ENCODE measurements at regions not wholly inside any gene's neighbourhood (a gene's known extent, or its start where the extent isn't known, plus 50 kb on each side); places are given as distances from the start of the nearest gene placed in this dataset.

- peaks cover 0 to 3% (median 0%) of the 10 kb centered on the region in 4 donors for H3K9me3 ChIP-seq
- 73 to 79% methylated on average over 2 of the region's 2 CpGs for WGBS, 2 donors
Measured at GRCh38 chr12:82009524-82009923, 250.4 kb upstream of the PPFIA2 start.

GRCh38 chr12:82008251-82008650 lies 249.1 kb upstream of the PPFIA2 start:
- Histone ChIP-seq H3K27ac (no peak overlapping the region), H3K4me3 (no peak overlapping the region), H3K27me3 (no peaks in the 10 kb centered on the region), H3K9me3 (peaks cover 0 to 3% (median 0%) of the 10 kb centered on the region in 4 donors), H3K4me1 (no peaks in the 10 kb centered on the region), H3K36me3 (no peaks in the 10 kb centered on the region)
- no peak for DNase-seq (ENCODE audit: low spot score in 2 of 2)
- WGBS, 2 donors = 78 to 89% methylated on average over 1 of the region's 1 CpG
- TF ChIP-seq EP300 (IDR thresholded peaks at IDR 0.05) (no peak), CTCF (IDR thresholded peaks at IDR 0.05) (no peak), POLR2A (IDR thresholded peaks at IDR 0.05) (no peak)

More at GRCh38 chr12:82009524-82009923, 250.4 kb upstream of the PPFIA2 start:
- no peak for DNase-seq (ENCODE audit: low spot score in 2 of 2)
- H3K27ac ChIP-seq = no peak overlapping the region
- H3K4me1 ChIP-seq = no peaks in the 10 kb centered on the region
- H3K36me3 ChIP-seq = no peaks in the 10 kb centered on the region
- H3K27me3 ChIP-seq = no peaks in the 10 kb centered on the region
- TF ChIP-seq CTCF (IDR thresholded peaks at IDR 0.05) = no peak
- TF ChIP-seq EP300 (IDR thresholded peaks at IDR 0.05) = no peak
- no peak for TF ChIP-seq POLR2A (IDR thresholded peaks at IDR 0.05)
- H3K4me3 ChIP-seq = no peak overlapping the region

GRCh38 chr12:81998761-81999378 lies 239.7 kb upstream of the PPFIA2 start:
- no peaks in the 10 kb centered on the region for H3K27me3 ChIP-seq
- H3K4me3 ChIP-seq = no peak overlapping the region
- no peaks in the 10 kb centered on the region for H3K9me3 ChIP-seq
- no peaks in the 10 kb centered on the region for H3K36me3 ChIP-seq
- DNase-seq (ENCODE audit: low spot score in 2 of 2) = no peak
- H3K4me1 ChIP-seq = no peaks in the 10 kb centered on the region
- no peak overlapping the region for H3K27ac ChIP-seq
- 53 to 59% methylated on average over 2 of the region's 2 CpGs for WGBS, 2 donors
- TF ChIP-seq POLR2A (IDR thresholded peaks at IDR 0.05) (no peak), EP300 (IDR thresholded peaks at IDR 0.05) (no peak)

GRCh38 chr12:81992461-81992860 lies 233.3 kb upstream of the PPFIA2 start:
- 45 to 50% methylated on average over 2 of the region's 2 CpGs for WGBS, 2 donors
- peak in 1 of 2 donors; percentile 26 for DNase-seq (ENCODE audit: low spot score in 2 of 2)
- Histone ChIP-seq H3K4me1 (no peaks in the 10 kb centered on the region), H3K4me3 (no peak overlapping the region), H3K27me3 (no peaks in the 10 kb centered on the region), H3K27ac (no peak overlapping the region), H3K9me3 (no peaks in the 10 kb centered on the region), H3K36me3 (no peaks in the 10 kb centered on the region)
- TF ChIP-seq POLR2A (IDR thresholded peaks at IDR 0.05) (no peak), EP300 (IDR thresholded peaks at IDR 0.05) (no peak), CTCF (IDR thresholded peaks at IDR 0.05) (peak in 1 of 5 experiments; percentile 10)

GRCh38 chr12:81991868-81992267 lies 232.7 kb upstream of the PPFIA2 start:
- Histone ChIP-seq H3K36me3 (no peaks in the 10 kb centered on the region), H3K4me1 (no peaks in the 10 kb centered on the region), H3K27me3 (no peaks in the 10 kb centered on the region), H3K27ac (no peak overlapping the region), H3K4me3 (no peak overlapping the region), H3K9me3 (no peaks in the 10 kb centered on the region)
- no peak for TF ChIP-seq CTCF (IDR thresholded peaks at IDR 0.05)
- TF ChIP-seq EP300 (IDR thresholded peaks at IDR 0.05) = no peak
- no peak for TF ChIP-seq POLR2A (IDR thresholded peaks at IDR 0.05)
- DNase-seq (ENCODE audit: low spot score in 2 of 2) = no peak
